Peyer's patch (tissue), 4 donors: ENCODE measurements at regions not wholly inside any gene's neighbourhood (a gene's known extent, or its start where the extent isn't known, plus 50 kb on each side); places are given as distances from the start of the nearest gene placed in this dataset.

Experiments
- DNase-seq, 3 donors: peaks; one replicate each; pipeline ENCODE4 v3.0.0-alpha.2; 2017 to 2019
- H3K27ac ChIP-seq, 4 donors: fragments of 200-600 bp; sonication (generic); one replicate each; pipeline ENCODE4 v1.5.1; 2016 to 2019
- H3K27me3 ChIP-seq, 2 donors: fragments of 200-600 bp; sonication (generic); one replicate each; pipeline ENCODE4 v1.5.1; 2019
- H3K36me3 ChIP-seq, 3 donors: fragments of 200-600 bp; sonication (generic); one replicate each; pipeline ENCODE4 v1.5.1; 2016 to 2019
- H3K4me1 ChIP-seq, 4 donors: fragments of 200-600 bp; sonication (generic); one replicate each; pipeline ENCODE4 v1.5.1; 2016 to 2019
- H3K4me3 ChIP-seq, 4 donors: fragments of 200-600 bp; sonication (generic); 1 replicate in 3 of 4; 2 replicates in 1 of 4; pipeline ENCODE4 v1.5.1; 2016 to 2019; ENCODE audit warnings: mild to moderate bottlenecking in 1 of 4
- H3K9me3 ChIP-seq, 4 donors: fragments of 200-600 bp; sonication (generic); one replicate each; pipeline ENCODE4 v1.5.1; 2016 to 2019; ENCODE audit warnings: mild to moderate bottlenecking in 1 of 4
- CTCF ChIP-seq, 6 experiments: fragments of 450-650 bp in 4 of 6; fragments of 200-600 bp in 2 of 6; sonication (generic) in 1 of 6; IDR thresholded peaks; one replicate each; pipeline ENCODE4 v1.5.1; 2017 to 2019; ENCODE audit warnings: antibody characterized with exemption in 6 of 6, mild to moderate bottlenecking in 3 of 6, moderate library complexity in 1 of 6
- POLR2A ChIP-seq, 2 donors: fragments of 450-650 bp; IDR thresholded peaks; one replicate each; pipeline ENCODE4 v1.5.1; 2017; ENCODE audit warnings: antibody characterized with exemption in 2 of 2, mild to moderate bottlenecking in 2 of 2, moderate library complexity in 2 of 2

DNA sequence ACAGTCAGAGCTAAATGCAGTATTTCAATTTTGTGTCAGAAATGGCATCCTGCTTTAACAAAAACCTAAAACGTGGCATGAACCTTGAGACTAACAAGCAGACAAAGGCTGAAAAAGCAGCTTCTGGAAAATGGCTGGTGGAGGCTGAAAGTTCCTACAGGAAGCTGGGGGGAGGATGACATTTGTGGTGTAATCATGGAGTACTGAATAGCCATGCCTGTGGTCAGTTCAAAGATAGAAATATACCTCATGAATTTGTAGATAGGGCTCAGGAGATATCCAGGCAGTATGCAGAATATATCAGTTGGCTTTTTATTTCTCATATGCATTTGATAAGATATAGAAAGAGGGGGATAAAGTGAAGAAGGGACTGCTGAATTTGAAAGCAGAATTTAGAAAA is 181.7 kb downstream of the UQCRFS1 start:
- no peak for TF ChIP-seq POLR2A (IDR thresholded peaks at IDR 0.05)
- no peak for TF ChIP-seq CTCF (IDR thresholded peaks at IDR 0.05)
- H3K27me3 ChIP-seq = no peaks in the 10 kb centered on the region
- H3K4me3 ChIP-seq = no peak overlapping the region
- H3K4me1 ChIP-seq = no peaks in the 10 kb centered on the region
- H3K27ac ChIP-seq = no peak overlapping the region
- DNase-seq = no peak
- H3K9me3 ChIP-seq = no peaks in the 10 kb centered on the region
- H3K36me3 ChIP-seq = no peaks in the 10 kb centered on the region

DNA sequence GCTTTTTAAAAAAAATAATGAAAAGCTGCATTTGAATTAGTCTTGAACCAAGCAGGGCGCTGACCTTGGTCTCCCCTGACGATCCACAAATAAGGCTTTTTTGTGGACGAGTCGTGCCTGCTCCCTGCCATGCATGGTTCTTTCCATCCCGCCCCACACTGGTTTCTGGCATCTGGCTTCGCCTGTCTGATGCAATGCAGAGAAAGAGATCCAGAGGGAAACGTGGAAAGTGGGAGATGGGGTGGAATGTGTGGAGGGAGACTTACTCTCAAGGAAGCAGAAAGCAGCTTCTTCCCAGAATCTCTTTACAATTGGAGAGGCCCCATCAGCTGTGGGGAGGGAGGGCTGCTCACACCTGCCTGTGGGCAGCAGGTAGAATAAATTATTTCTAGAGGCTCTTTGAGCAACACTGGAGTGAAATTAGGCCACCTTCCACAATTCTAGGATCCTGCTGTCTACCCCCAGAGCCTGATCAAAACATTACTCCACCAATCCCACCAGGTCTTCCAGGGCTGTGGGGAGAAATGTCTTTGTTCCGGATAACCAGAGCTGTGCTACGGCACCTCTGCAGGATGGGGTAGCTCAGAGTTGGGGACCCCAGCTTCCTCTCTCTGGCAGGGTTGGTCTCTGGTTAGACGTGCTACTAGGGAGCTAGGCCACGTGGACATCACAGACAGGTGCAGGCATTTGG is 183.5 kb downstream of the UQCRFS1 start:
- no peak overlapping the region for H3K4me3 ChIP-seq
- TF ChIP-seq POLR2A (IDR thresholded peaks at IDR 0.05) = no peak
- TF ChIP-seq CTCF (IDR thresholded peaks at IDR 0.05) = no peak
- no peaks in the 10 kb centered on the region for H3K9me3 ChIP-seq
- H3K27me3 ChIP-seq = no peaks in the 10 kb centered on the region
- no peaks in the 10 kb centered on the region for H3K36me3 ChIP-seq
- no peaks in the 10 kb centered on the region for H3K4me1 ChIP-seq
- no peak for DNase-seq
- H3K27ac ChIP-seq = no peak overlapping the region

DNA sequence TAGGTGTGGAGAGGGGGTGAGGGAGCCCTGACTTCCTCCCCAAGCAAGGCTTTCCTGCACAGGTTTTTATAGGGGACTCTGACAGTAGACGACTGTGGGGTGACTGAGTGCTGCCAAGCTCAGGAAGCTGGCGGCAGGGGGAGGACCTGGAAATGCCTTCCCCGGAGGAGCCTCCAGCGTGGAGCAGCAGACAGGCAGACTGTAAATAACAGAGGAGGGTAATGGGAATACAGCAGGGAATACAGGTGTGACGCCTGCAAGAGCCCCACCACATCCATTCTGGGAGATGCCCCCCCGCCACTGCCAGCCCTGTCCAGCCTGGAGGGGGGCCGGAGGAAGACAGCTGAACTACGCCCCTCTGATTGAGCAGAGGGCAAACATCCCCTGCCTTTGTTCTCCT is 190.4 kb downstream of the UQCRFS1 start:
- Histone ChIP-seq H3K9me3 (no peaks in the 10 kb centered on the region), H3K27me3 (no peaks in the 10 kb centered on the region), H3K36me3 (no peaks in the 10 kb centered on the region), H3K27ac (no peak overlapping the region), H3K4me3 (no peak overlapping the region), H3K4me1 (no peaks in the 10 kb centered on the region)
- no peak for TF ChIP-seq CTCF (IDR thresholded peaks at IDR 0.05)
- no peak for TF ChIP-seq POLR2A (IDR thresholded peaks at IDR 0.05)
- no peak for DNase-seq

DNA sequence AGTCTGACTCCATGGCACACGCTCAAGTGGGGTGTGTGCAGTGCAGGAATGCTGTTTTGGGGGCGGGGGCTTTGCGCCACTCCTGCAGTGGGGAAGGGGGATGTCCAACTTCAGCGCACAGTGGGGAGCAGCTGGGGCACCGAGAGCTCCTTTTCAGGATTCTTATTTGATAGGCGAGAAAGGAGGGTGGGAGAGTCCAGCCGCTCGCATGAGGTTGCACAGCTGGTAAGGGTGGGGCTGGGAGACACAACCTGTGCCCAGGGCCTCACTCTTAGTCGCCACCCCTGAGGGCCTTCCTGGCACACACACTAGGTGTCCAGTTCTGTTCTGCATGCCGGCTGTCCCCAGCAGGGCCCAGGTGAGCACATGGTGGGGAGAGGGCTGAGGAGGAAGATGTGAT is 190.8 kb downstream of the UQCRFS1 start:
- H3K4me1 ChIP-seq = no peaks in the 10 kb centered on the region

GRCh38 chr19:29021232-29021916 is 191.6 kb downstream of the UQCRFS1 start:
- H3K4me1 ChIP-seq = no peaks in the 10 kb centered on the region
- no peak for DNase-seq
- H3K27ac ChIP-seq = no peak overlapping the region
- no peak overlapping the region for H3K4me3 ChIP-seq
- H3K36me3 ChIP-seq = no peaks in the 10 kb centered on the region
- TF ChIP-seq CTCF (IDR thresholded peaks at IDR 0.05) = no peak
- no peak for TF ChIP-seq POLR2A (IDR thresholded peaks at IDR 0.05)
- H3K27me3 ChIP-seq = no peaks in the 10 kb centered on the region
- no peaks in the 10 kb centered on the region for H3K9me3 ChIP-seq

More for the DNA sequence above, 190.8 kb downstream of the UQCRFS1 start:
- no peak overlapping the region for H3K27ac ChIP-seq
- no peak for DNase-seq
- TF ChIP-seq CTCF (IDR thresholded peaks at IDR 0.05) = no peak
- no peak for TF ChIP-seq POLR2A (IDR thresholded peaks at IDR 0.05)
- H3K9me3 ChIP-seq = no peaks in the 10 kb centered on the region
- no peak overlapping the region for H3K4me3 ChIP-seq
- no peaks in the 10 kb centered on the region for H3K36me3 ChIP-seq
- no peaks in the 10 kb centered on the region for H3K27me3 ChIP-seq
